ENCODE measurements at regions not wholly inside any gene's neighbourhood (a gene's known extent, or its start where the extent isn't known, plus 50 kb on each side); places are given as distances from the start of the nearest gene placed in this dataset.

GRCh38 chr10:14415676-14416307, 85.1 kb upstream of the FRMD4A start:
- FAIRE-seq (no peak), DNase-seq (ENCODE audit: low read depth) (no peak)
- Histone ChIP-seq H3K36me3 (ENCODE audit: control insufficient read depth, insufficient read depth, low read length) (no peaks in the 10 kb centered on the region), H3K27me3 (ENCODE audit: control insufficient read depth, insufficient read depth, low read length) (no peaks in the 10 kb centered on the region), H3K4me3 (ENCODE audit: low read depth, low read length) (no peak overlapping the region)
- TF ChIP-seq CTCF (IDR thresholded peaks at IDR 0.05; ENCODE audit: insufficient read depth, low read length, severe bottlenecking), result no peak

- FAIRE-seq (no peak), DNase-seq (ENCODE audit: low read depth) (peak; percentile 13)
- no peaks in the 10 kb centered on the region for H3K27me3 ChIP-seq (ENCODE audit: control insufficient read depth, insufficient read depth, low read length)
- no peaks in the 10 kb centered on the region for H3K36me3 ChIP-seq (ENCODE audit: control insufficient read depth, insufficient read depth, low read length)
- H3K4me3 ChIP-seq (ENCODE audit: low read depth, low read length), result no peak overlapping the region
- no peak for TF ChIP-seq CTCF (IDR thresholded peaks at IDR 0.05; ENCODE audit: insufficient read depth, low read length, severe bottlenecking)
Measured at GRCh38 chr10:14414901-14415300, 84.2 kb upstream of the FRMD4A start.

DNA sequence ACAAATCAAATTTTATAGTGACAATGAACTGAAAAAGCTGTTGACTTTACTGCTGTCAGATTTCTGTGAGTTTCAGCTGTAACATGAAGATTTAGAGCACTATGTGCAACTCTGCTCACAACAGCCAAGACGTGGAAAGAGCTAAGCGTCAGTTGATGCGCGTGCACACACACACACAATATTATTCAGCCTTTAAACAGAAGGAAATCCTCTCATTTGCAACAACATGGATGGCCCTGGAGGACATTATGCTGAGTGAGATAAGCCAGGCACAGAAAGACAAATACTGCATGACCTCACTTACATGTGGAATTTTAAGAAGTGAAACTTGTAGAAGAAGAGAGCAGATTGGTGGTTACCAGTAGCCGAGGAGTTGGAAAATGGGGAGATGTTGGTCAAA, 82.8 kb upstream of the FRMD4A start:
- Histone ChIP-seq H3K27me3 (ENCODE audit: control insufficient read depth, insufficient read depth, low read length) (no peaks in the 10 kb centered on the region), H3K36me3 (ENCODE audit: control insufficient read depth, insufficient read depth, low read length) (no peaks in the 10 kb centered on the region), H3K4me3 (ENCODE audit: low read depth, low read length) (no peak overlapping the region)
- no peak for FAIRE-seq
- DNase-seq (ENCODE audit: low read depth), result no peak
- TF ChIP-seq CTCF (IDR thresholded peaks at IDR 0.05; ENCODE audit: insufficient read depth, low read length, severe bottlenecking), result no peak

GRCh38 chr10:14412624-14413023, 81.9 kb upstream of the FRMD4A start:
- Histone ChIP-seq H3K27me3 (ENCODE audit: control insufficient read depth, insufficient read depth, low read length) (no peaks in the 10 kb centered on the region), H3K4me3 (ENCODE audit: low read depth, low read length) (no peak overlapping the region), H3K36me3 (ENCODE audit: control insufficient read depth, insufficient read depth, low read length) (no peaks in the 10 kb centered on the region)
- TF ChIP-seq CTCF (IDR thresholded peaks at IDR 0.05; ENCODE audit: insufficient read depth, low read length, severe bottlenecking), result no peak
- FAIRE-seq (no peak), DNase-seq (ENCODE audit: low read depth) (no peak)

- Histone ChIP-seq H3K36me3 (ENCODE audit: control insufficient read depth, insufficient read depth, low read length) (no peaks in the 10 kb centered on the region), H3K27me3 (ENCODE audit: control insufficient read depth, insufficient read depth, low read length) (peaks cover 3% of the 10 kb centered on the region), H3K4me3 (ENCODE audit: low read depth, low read length) (no peak overlapping the region)
- DNase-seq (ENCODE audit: low read depth), result no peak
- no peak for FAIRE-seq
- TF ChIP-seq CTCF (IDR thresholded peaks at IDR 0.05; ENCODE audit: insufficient read depth, low read length, severe bottlenecking), result no peak
Measured at GRCh38 chr10:14409856-14410458, 79.2 kb upstream of the FRMD4A start.

DNA sequence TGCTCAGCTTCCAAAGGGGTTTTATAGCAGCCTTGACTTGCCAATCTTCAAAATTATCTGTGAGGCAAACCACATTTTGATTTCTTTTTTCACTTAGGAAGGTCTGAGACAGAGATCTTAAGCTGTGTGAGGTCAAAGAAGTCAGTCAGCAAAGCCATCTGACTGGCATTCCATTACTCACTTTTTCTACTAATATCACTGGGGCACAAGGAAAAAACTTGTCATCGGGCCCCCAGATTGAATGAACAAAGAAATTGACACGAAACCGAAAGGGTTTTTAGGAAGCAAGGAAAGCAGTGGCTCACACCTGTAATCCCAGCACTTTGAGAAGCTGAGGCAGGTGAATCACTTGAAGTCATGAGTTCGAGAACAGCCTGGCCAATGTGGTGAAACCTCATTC, 78.5 kb upstream of the FRMD4A start:
- DNase-seq (ENCODE audit: low read depth) (no peak), FAIRE-seq (no peak)
- peaks cover 4% of the 10 kb centered on the region for H3K27me3 ChIP-seq (ENCODE audit: control insufficient read depth, insufficient read depth, low read length)
- no peaks in the 10 kb centered on the region for H3K36me3 ChIP-seq (ENCODE audit: control insufficient read depth, insufficient read depth, low read length)
- no peak for TF ChIP-seq CTCF (IDR thresholded peaks at IDR 0.05; ENCODE audit: insufficient read depth, low read length, severe bottlenecking)
- no peak overlapping the region for H3K4me3 ChIP-seq (ENCODE audit: low read depth, low read length)
